Body of pancreas (tissue), 4 donors: ENCODE measurements at regions not wholly inside any gene's neighbourhood (a gene's known extent, or its start where the extent isn't known, plus 50 kb on each side); places are given as distances from the start of the nearest gene placed in this dataset.

Experiments
- CTCF ChIP-seq, 7 experiments: fragments of 450-650 bp in 4 of 7; fragments of 200-600 bp in 3 of 7; sonication (generic) in 3 of 7; IDR thresholded peaks; one replicate each; pipeline ENCODE4 v1.5.1; 2016 to 2019; ENCODE audit warnings: antibody characterized with exemption in 7 of 7
- POLR2A ChIP-seq, 3 donors: fragments of 450-650 bp; IDR thresholded peaks; one replicate each; pipeline ENCODE4 v1.6.1; 2016; ENCODE audit warnings: antibody characterized with exemption in 3 of 3, mild to moderate bottlenecking in 2 of 3

GRCh38 chr18:2281523-2282199 is 289.6 kb downstream of the METTL4 start:
- no peak for TF ChIP-seq POLR2A (IDR thresholded peaks at IDR 0.05)
- no peak for TF ChIP-seq CTCF (IDR thresholded peaks at IDR 0.05)
